ENCODE measurements at regions not wholly inside any gene's neighbourhood (a gene's known extent, or its start where the extent isn't known, plus 50 kb on each side); places are given as distances from the start of the nearest gene placed in this dataset.
A peak's percentile ranks its signal among the peaks of the same experiment; 100 is the strongest.

GRCh38 chr2:74760875-74761630 lies 72.9 kb upstream of the HK2 start:
- Histone ChIP-seq H3K4me3 (replicated peaks; ENCODE audit: low read depth, low read length) (no peak overlapping the region), H3K36me3 (ENCODE audit: control insufficient read depth, insufficient read depth, low read length) (no peaks in the 10 kb centered on the region), H3K27me3 (replicated peaks; ENCODE audit: control insufficient read depth, insufficient read depth, low read length) (no peaks in the 10 kb centered on the region)
- DNase-seq (ENCODE audit: extremely low read depth, insufficient read length): no peak
- TF ChIP-seq, protein P1, sequence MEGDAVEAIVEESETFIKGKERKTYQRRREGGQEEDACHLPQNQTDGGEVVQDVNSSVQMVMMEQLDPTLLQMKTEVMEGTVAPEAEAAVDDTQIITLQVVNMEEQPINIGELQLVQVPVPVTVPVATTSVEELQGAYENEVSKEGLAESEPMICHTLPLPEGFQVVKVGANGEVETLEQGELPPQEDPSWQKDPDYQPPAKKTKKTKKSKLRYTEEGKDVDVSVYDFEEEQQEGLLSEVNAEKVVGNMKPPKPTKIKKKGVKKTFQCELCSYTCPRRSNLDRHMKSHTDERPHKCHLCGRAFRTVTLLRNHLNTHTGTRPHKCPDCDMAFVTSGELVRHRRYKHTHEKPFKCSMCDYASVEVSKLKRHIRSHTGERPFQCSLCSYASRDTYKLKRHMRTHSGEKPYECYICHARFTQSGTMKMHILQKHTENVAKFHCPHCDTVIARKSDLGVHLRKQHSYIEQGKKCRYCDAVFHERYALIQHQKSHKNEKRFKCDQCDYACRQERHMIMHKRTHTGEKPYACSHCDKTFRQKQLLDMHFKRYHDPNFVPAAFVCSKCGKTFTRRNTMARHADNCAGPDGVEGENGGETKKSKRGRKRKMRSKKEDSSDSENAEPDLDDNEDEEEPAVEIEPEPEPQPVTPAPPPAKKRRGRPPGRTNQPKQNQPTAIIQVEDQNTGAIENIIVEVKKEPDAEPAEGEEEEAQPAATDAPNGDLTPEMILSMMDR (IDR thresholded peaks at IDR 0.05; ENCODE audit: insufficient read depth, low read length, poor library complexity, severe bottlenecking): no peak

DNA sequence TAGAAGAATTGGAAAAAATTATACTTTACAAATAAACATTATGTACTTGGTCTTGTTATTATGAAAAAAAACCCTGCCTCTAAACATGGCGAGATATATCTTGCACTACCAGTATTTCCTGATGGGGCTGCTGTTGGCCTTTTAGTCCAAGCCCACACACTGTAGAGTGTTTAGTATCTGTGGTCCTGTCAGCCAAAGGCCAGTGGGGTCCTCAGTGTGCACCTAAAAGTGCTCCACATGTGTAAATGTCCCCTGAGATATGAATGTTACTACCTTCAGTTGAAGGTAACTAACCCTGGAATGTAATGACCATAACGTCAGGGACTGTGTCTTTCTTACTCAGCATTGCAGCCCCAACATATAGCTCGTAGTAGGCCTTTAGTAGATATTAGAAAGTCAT lies 71.1 kb upstream of the HK2 start:
- Histone ChIP-seq H3K4me3 (replicated peaks; ENCODE audit: low read depth, low read length) (no peak overlapping the region), H3K27me3 (replicated peaks; ENCODE audit: control insufficient read depth, insufficient read depth, low read length) (no peaks in the 10 kb centered on the region), H3K36me3 (ENCODE audit: control insufficient read depth, insufficient read depth, low read length) (no peaks in the 10 kb centered on the region)
- DNase-seq (ENCODE audit: extremely low read depth, insufficient read length): no peak
- TF ChIP-seq, protein P1 (IDR thresholded peaks at IDR 0.05; ENCODE audit: insufficient read depth, low read length, poor library complexity, severe bottlenecking): peak; percentile 14

DNA sequence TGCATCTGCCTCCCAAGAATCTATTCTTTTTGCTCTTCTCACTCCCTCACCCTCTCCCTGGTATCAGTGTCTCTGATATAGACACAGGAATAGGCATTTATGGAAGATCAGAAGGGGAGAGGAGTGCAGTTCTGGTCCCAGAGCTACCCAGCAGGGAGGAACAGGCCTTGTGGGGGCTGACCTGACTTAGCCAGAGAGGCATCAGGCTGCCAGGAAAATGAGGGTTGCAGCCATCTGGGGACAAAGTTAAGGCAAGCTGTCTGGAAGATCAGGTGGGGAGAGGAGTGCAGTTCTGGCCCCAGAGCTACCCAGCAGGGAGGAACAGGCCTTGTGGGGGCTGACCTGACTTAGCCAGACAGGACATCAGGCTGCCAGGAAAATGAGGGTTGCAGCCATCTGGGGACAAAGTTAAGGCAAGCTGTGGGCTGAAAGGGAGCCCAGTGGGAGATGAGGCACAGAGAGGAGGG lies 69.9 kb upstream of the HK2 start:
- TF ChIP-seq, protein P1 (IDR thresholded peaks at IDR 0.05; ENCODE audit: insufficient read depth, low read length, poor library complexity, severe bottlenecking): no peak
- DNase-seq (ENCODE audit: extremely low read depth, insufficient read length): no peak

GRCh38 chr2:74764429-74765272 lies 69.3 kb upstream of the HK2 start:
- Histone ChIP-seq H3K4me3 (replicated peaks; ENCODE audit: low read depth, low read length) (no peak overlapping the region), H3K36me3 (ENCODE audit: control insufficient read depth, insufficient read depth, low read length) (no peaks in the 10 kb centered on the region), H3K27me3 (replicated peaks; ENCODE audit: control insufficient read depth, insufficient read depth, low read length) (no peaks in the 10 kb centered on the region)
- TF ChIP-seq, protein P1 (IDR thresholded peaks at IDR 0.05; ENCODE audit: insufficient read depth, low read length, poor library complexity, severe bottlenecking): no peak
- DNase-seq (ENCODE audit: extremely low read depth, insufficient read length): no peak

More for the DNA sequence above, 69.9 kb upstream of the HK2 start:
- Histone ChIP-seq H3K36me3 (ENCODE audit: control insufficient read depth, insufficient read depth, low read length) (no peaks in the 10 kb centered on the region), H3K27me3 (replicated peaks; ENCODE audit: control insufficient read depth, insufficient read depth, low read length) (no peaks in the 10 kb centered on the region), H3K4me3 (replicated peaks; ENCODE audit: low read depth, low read length) (no peak overlapping the region)

DNA sequence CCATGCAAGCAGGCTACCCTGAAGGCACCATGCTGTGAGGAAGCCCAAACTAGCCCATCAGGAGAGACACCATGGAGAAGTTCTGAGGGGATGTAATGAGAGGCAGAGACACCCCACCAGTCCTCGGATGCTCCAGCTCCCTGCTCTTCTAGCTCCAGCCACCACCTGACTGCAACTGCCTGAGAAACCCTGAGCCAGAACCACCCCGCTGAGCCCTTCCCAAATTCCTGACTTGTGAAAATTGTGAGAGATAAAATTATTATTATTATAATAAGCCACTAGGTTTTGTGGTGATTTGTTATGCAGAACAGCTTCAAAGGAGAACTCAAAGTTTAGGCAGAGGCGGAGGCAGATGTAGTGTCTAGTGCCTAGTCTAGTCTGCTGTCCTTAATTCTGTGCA lies 67.1 kb upstream of the HK2 start:
- H3K4me3 ChIP-seq (replicated peaks; ENCODE audit: low read depth, low read length): no peak overlapping the region
- TF ChIP-seq, protein P1 (IDR thresholded peaks at IDR 0.05; ENCODE audit: insufficient read depth, low read length, poor library complexity, severe bottlenecking): no peak
- H3K36me3 ChIP-seq (ENCODE audit: control insufficient read depth, insufficient read depth, low read length): no peaks in the 10 kb centered on the region
- no peaks in the 10 kb centered on the region for H3K27me3 ChIP-seq (replicated peaks; ENCODE audit: control insufficient read depth, insufficient read depth, low read length)
- DNase-seq (ENCODE audit: extremely low read depth, insufficient read length): no peak

Data from GM06990 (cell line).